PC-3 (cell line): ENCODE measurements at regions not wholly inside any gene's neighbourhood (a gene's known extent, or its start where the extent isn't known, plus 50 kb on each side); places are given as distances from the start of the nearest gene placed in this dataset.

Experiments used
- CTCF ChIP-seq: fragments of 300-600 bp; sonication (generic); conservative IDR thresholded peaks from 2 replicates; pipeline ENCODE4 v1.5.1; 2017; ENCODE audit warnings: antibody characterized with exemption, low read depth, mild to moderate bottlenecking, low read length
- EZH2 ChIP-seq: fragments of 300-600 bp; sonication (generic); IDR thresholded peaks from one replicate; pipeline ENCODE4 v1.6.1; 2017; ENCODE audit warnings: antibody characterized with exemption, mild to moderate bottlenecking, low read length; ENCODE audit not compliant: unreplicated experiment

- TF ChIP-seq EZH2 = no peak
- no peak for TF ChIP-seq CTCF
Measured at GRCh38 chr16:48057048-48057447, 98.7 kb downstream of the ABCC12 start.
